CD4-positive, alpha-beta T cell treated with Interleukin-2 at 100 ng/mL for 4 hours (primary cell): ENCODE measurements at regions not wholly inside any gene's neighbourhood (a gene's known extent, or its start where the extent isn't known, plus 50 kb on each side); places are given as distances from the start of the nearest gene placed in this dataset.

Experiments used
- DNase-seq: peaks from one replicate; pipeline ENCODE4 v3.0.0-alpha.2; 2020; ENCODE audit warnings: low spot score

GRCh38 chr5:4229414-4230292 is 634.0 kb downstream of the IRX1 start:
- DNase-seq = no peak

DNA sequence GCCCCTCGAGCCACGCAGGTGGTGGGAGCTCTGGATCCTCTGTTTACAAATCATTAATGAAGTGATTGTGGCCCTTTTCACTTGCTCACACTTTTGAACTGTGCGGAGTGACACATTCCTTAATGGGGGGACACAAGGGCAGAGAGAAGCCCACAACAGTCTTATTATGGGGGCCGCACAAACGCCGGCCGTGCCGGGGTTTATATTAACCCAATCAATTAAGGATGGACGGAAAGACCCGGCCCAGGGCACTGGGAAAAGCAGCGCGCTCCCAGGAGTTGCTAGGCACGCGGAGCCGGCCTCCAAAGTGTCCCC is 634.8 kb downstream of the IRX1 start:
- no peak for DNase-seq

DNA sequence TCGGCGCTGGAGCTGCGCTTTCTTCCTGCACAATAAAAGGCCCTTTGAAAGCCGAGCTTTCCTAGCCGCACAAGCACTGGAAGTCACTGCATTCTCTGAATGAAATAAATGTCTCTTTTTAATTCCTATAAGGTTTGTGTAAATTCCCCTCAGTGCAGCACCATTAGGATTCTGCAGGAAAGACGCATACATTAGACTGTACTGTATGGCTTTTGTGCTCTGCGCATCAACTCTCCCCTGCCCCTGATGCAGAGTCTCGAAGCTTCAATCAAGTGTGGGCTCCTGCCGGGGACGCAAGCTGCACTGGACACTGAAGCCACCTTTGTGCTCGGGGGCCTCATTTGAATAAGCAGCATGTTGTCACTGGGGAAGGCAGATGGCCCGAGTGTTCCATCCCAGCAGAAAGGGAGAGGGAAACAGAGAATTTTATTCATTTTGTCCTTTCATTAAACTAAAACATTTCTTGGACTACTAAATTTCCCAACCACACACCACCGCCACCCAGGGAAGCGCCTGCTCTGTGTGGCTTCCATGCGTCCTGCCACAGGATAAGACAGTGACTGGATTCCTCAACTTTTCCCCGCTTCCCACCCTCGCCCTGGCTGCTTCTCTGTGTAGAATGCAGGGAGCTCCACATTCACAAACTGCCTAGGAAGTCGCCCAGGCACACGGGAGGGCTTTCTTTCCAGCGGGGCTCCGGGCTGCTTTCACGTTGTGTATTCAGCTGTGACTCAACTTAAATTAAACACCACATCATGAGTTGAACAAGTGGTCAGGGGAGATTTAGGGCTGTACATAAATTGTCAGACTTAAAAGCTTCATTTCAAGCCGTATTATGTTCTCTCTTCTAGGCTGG is 635.4 kb downstream of the IRX1 start:
- DNase-seq = no peak

GRCh38 chr5:4232084-4232483 is 636.5 kb downstream of the IRX1 start:
- DNase-seq = no peak

DNA sequence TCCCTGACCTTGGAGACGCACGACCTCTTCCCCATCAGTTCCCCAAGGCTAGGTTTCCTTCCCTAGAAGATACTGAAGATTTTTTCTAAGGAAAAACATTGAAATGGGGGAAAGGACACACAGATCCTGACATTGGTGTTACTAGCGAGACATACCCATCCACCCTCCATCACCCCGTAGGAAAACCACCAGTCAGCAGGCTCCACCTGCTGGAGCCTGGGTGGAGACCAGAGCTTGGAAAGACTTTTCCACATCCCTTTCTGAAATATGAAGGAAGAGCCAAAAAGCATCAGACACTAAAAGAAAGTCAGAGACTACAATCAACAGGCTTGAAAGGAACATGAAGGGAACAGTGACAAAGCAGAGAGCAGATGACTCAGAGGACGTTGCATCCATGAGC is 638.0 kb downstream of the IRX1 start:
- no peak for DNase-seq

DNA sequence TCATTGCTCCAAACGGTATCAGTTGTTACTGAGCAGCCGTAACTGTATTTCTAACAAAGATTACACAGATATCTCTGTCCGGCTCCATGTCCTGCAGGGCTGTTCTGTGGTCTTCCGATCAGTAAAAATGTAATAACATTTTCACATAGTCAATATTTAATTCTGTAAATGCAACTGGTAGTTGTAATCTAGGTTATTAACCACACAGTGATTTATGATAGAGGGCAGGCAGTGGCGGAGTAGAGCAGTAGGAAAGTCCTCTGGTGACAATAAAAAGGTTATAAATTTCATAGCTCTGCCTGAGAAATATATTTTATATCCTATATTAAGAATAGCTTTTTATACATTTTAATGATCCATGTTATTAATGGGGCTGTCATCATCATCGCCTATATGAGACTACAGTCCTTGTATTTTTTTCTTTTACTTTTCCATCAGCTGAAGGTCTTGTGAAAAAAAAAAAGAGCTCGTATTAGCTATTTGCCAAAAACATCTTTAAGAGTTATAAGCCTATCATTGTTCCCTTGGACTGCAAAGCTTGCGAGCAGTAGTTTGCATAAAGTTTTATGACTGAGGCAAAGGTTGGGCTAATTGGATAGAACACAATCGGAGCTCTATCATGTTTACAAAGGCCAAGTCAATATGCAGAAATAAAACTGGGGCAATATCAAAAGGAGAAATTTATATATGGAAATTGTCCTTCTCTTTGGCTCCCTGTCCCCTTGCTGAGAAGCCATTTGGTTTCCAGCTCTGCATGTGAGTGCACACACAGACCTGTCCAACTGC is 648.0 kb downstream of the IRX1 start:
- DNase-seq = no peak

DNA sequence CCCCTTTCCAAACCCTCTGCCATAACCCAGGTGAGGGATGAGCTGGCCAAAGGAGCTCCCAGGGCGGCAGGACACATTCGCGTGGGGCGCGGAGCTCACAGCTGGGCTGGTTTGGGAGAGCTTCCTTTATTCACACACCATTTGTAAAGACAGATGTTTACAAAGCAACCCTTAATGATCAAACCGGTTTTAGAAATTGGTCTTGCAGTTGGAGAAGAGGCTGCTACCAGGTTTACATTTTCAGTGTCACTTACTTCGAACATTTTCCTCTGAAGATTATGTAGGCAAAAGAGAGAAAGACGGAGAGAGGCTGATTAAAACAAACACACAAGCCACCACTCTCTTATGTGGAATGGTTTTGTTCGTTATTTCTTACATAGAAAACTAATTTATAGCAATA is 648.7 kb downstream of the IRX1 start:
- DNase-seq = no peak

- DNase-seq = no peak
Observed at GRCh38 chr5:4245076-4245475, 649.4 kb downstream of the IRX1 start.

- DNase-seq = no peak
Observed at GRCh38 chr5:4245511-4245910, 649.9 kb downstream of the IRX1 start.

DNA sequence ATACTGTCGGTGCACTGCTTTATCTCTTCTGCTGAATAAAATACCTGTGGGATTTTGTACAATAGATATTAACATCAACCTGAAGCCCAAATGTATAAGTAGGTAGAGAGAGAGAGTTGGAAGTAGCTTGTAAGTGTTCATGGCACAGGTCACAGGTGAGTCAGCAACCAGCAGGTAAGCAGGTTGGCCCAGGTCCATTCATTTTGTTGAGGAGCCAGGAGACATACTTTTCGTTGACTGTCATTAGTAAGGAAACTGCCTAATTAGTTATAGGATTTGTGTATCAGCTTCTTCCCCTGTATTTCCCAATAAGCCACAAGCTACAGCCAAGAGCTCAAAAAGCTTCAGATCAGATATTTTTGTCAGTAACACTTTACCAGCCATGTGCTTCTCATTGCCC is 650.8 kb downstream of the IRX1 start:
- DNase-seq = no peak

- DNase-seq = no peak
Observed at GRCh38 chr5:4250254-4250653, 654.6 kb downstream of the IRX1 start.

DNA sequence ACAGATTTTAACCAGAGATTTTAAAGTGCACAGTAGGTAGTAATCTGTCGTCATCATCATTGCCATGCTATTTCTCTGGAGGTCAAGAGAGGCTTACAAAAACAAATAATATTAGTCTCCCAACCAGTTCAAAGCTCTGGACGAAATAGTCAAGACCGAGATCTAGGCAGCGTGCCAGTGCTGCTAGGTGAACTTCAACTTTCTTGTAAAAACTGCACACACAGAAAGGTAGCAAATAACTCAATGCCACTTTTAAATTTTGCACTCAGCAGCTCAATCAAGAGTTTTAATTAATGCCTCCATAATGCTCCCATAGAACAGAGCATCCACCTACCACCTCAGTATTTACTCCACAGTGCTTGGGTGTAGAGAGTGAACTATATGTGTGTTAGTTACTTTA is 656.8 kb downstream of the IRX1 start:
- DNase-seq = no peak

DNA sequence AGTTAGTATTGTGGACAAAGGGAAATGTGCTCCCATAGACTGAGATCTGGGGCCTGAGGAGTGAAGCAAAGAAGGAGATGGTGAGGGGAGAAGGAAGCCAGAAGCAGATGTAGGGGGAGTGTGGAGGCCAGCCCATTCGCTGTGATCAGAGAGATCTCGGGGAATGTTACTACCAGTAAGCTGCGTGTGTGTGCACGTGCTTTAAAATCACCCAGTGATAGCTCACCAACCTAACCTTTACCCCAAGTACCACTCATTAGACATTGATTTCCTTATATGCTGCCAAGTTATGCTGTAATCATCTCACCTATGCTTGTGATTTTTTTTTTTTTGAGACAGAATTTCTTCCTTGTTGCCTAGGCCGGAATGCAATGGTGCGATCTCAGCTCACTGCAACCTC is 659.1 kb downstream of the IRX1 start:
- DNase-seq = no peak

DNA sequence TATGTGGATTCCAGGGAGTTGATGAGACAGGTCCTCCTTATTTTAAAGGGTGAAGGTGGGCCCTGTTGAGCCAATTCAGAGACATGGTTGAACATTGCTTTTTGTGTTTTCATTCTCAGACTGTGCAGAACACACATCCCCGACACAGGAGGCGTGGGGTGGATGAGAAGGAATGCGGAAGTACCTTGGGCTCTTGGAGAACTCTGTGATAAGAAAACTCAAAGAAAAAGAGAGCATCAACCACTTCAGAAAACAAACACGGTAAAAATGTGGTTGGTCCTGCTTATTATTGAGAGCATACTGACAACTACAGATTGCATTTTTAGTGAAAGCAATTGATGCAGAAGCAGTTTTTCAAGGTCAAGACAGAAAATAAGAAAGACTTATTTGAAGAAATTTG is 659.8 kb downstream of the IRX1 start:
- DNase-seq = no peak

DNA sequence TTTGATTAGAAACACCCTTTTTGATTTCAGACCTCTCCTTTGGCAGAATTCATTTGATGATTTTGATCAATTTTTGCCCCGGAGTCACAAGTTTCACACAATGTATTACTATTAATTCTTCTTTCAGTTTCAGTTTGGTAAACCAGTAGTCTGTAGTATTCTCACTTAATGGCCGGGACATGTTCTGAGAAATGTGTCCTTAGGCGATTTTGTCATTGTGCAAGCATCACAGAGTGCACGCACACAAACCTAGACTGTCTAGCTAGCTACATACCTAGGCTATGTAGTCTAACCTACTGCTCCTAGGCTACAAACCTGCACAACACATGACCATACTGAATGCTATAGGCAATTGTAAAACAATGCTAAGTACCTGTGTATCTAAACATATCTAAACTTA is 662.5 kb downstream of the IRX1 start:
- DNase-seq = no peak

GRCh38 chr5:4271193-4271592 is 675.6 kb downstream of the IRX1 start:
- no peak for DNase-seq

- no peak for DNase-seq
Observed at GRCh38 chr5:4275232-4275631, 679.6 kb downstream of the IRX1 start.

GRCh38 chr5:4294878-4295277 is 699.2 kb downstream of the IRX1 start:
- DNase-seq = no peak

DNA sequence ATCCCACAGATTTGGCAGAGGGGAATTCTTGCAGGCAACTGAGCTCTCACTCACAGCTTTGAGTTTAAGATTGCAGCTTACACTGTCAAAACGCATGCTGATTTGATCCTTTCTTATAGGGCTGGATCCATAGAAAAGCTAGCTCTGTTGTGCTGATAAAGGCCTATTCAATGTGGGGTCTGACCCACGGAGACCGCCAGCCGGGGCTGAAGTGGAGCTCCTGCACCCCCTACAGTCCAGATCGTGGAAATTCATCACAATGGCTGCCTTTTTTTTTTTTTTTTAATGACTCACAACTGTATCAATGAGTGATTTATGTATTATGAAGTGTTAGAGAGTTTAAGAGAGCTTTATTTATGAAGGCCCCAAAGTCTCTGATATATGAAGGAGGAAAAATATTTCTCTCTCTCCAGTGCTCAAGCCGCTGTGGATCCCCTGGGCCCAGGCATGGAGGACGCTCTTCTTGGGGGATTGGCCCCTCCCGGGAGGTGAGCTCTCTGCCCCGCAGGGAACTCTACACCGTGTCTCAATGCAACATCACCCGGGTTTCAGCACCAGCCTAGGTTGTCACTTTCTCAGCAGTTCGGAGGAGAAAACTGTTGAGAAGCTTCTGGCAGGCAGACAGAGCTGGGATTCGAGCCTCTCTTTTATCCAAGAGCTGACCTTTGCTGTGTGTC is 700.2 kb downstream of the IRX1 start:
- DNase-seq = no peak

GRCh38 chr5:4306057-4306456 is 710.4 kb downstream of the IRX1 start:
- no peak for DNase-seq

GRCh38 chr5:4309026-4309425 is 713.4 kb downstream of the IRX1 start:
- no peak for DNase-seq

- DNase-seq = no peak
Observed at GRCh38 chr5:4313138-4313537, 717.5 kb downstream of the IRX1 start.
